HG03280 (cell line): ENCODE measurements at regions not wholly inside any gene's neighbourhood (a gene's known extent, or its start where the extent isn't known, plus 50 kb on each side); places are given as distances from the start of the nearest gene placed in this dataset.

ENCODE experiments used
- ATAC-seq: cut with Tn5 transposase; IDR thresholded peaks from one replicate; pipeline ENCODE4 v1.9.1; 2021; ENCODE audit warnings: mild to moderate bottlenecking, moderate library complexity; ENCODE audit not compliant: unreplicated experiment

DNA sequence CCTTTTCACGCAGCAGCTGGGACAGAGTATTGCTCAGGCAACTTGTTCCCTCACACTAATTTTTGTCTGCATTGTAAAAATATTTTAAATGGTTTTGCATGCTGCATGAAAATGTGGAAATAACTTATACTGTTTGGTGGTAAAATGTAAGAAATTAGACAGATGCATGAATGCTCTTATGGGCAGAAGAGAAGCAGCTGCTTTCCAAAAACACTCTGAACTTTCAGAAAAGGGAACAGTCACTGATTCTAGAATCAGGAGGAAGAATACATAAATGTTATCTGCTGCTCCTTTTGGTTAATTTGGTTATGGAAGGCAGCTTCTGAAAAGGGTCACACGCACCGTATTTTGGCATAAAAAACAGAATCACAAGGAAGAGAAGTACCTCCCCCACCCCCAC lies 87.0 kb upstream of the RUNX1 start:
- no peak for ATAC-seq

DNA sequence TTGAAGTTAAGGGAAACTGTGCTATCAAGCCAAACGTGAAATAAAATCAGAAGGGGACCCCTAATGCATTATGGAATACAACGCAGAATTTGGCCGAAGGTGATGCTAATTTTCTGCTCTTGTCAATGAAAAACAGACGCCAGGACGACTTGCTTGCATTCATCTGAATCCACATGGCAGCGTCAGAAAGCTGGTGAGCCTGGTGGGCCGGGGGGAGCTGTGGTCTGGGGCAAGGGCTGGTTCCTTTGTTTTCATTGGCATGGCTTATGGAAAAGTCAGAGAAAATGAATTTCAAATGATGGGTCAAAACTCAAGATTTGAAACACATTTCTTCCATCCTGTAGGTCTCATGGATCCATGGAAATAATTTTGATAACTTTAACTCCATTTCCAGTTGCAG lies 86.4 kb upstream of the RUNX1 start:
- ATAC-seq, result no peak

DNA sequence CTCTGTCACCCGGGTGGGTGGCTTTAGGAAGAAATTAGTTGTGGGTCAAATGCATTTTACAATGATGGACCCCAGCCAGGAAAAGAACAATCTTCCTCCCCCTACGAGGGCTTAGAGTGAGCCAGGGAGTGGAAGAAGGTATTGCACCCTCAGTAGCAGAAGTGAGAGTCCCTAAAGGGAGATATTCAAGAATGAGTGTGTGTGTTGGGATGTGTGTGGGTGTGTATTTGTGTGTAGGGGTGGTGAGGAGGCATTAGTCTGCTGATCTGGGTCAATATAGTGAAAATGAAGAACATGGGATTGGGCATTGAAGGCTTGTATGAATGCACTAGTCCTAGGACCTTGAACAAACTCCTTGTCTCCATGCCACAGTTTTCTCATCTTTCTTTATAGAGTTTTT lies 85.2 kb upstream of the RUNX1 start:
- ATAC-seq, result no peak

DNA sequence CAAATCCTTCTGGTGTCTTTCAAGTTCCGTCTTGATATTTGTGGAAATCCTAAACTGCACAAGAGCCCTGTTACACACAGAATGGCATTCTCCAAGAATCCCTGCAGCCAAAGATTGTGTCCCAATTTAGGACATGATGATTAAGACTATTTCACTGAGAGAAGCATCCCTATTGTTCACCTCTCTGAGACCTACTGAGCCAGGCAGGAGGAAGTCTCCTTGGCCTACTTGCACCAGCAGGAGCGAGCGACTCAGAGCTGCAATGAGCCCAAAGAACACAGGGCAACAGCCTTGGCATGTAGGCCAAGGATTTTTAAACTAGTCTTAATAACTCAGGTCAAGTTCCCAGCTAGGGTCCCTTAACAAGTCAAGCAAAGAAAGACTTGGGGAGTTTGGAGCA lies 79.4 kb upstream of the RUNX1 start:
- ATAC-seq, result no peak

DNA sequence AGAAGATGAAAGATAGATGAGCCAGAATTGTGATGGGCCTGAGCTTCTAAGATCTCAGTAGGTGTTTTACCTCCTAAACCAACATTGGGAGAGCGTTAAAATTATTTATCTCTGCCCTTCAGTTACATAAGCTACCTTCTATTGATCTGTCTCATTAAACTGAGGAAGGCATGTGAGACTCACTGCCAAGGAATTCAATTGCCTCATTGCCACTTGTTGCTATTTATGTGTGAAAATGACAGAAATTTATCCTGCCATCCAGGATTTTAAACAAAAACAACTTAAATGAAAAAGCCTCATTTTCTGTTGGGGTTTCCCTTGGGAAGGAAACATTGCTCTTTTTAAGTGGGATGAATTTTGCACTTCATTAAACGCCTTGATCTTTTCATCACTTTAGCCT lies 78.7 kb upstream of the RUNX1 start:
- ATAC-seq, result no peak

DNA sequence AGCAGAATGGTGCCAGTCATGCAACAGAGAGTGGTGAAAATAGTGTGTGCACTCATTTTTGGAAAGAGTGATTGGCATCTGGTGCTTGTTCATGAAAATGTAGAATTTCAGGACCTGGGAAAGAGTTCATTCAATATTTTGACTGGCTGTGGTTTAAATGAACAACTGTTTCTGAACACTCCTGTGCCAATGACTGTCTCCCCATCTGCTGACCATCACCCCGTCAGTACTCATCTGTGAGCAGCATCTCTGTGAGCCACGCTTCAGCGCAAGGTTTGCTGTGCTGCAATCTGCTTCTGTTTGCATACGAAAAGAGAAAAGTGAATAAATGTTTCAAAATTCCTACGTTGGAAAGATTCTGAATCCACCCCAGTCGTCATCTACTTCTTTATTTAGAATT lies 77.9 kb upstream of the RUNX1 start:
- ATAC-seq, result no peak

DNA sequence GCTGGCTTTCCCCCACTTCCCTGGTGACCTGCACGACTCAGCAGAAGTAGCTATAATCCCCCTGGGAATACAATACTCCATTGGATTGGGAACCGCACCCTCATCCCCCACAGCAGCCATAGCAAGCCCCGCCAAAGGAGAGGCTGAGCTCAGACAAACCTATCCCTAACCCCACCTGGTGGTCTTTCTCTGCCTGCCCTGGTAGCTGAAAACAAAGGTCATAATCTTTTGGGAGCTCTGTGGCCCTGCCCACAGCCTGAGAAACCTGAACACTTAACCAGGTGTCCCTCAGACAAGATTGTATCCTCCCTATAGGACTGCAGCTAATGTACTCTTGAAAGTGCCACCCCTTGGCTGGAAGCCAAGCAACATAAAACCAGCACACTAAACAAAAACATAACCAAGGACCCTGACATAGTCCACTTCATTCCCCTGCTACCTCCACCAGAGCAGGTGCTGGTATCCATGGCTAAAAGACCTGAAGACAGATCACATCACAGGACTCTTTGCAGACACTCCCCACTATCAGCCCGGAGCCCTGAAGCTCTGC lies 71.6 kb upstream of the RUNX1 start:
- no peak for ATAC-seq

DNA sequence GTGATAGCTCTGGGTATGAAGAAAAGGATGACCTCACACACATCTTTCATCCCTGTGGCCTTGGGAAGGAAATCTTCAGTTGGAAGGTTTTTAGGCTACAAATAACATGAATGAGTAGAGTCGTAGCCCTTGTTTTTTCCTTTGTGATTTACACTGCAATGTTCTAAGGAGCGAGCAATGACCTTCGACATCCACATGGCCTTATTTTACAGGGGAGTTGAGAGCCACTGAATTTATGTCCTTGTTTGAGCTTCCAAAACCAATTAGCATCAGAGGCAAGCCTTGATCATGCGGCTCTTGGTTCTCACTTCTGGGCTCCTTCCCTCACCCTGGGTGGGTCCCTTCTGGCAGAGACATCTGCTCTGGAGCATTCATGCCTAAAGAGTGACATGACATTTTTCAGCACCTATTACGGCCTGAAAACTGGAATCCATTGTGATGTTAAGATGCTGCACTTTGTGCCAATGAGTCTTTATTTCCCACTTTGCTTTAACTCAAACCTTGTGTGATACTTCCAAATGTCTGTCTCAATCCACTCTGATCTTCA lies 70.5 kb upstream of the RUNX1 start:
- ATAC-seq, result no peak

DNA sequence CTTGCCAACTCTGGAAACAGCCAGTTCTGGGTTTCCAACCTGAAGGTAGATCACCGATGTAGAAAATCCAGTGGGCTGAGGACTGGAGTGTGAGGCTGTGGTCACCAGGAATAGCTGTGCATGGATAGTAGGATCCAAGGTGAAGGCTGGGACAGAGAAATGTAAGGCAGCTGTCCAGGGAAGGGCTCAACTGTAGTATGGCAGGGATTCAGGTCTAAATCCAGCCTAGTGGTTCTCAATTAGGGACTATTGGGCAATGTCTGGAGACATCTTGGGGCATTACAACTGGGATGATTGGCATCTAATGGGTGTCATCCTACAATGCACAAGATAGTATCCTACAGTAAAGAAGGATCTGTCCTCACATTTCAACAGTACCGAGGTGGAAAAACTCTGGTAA lies 67.7 kb upstream of the RUNX1 start:
- ATAC-seq, result no peak

DNA sequence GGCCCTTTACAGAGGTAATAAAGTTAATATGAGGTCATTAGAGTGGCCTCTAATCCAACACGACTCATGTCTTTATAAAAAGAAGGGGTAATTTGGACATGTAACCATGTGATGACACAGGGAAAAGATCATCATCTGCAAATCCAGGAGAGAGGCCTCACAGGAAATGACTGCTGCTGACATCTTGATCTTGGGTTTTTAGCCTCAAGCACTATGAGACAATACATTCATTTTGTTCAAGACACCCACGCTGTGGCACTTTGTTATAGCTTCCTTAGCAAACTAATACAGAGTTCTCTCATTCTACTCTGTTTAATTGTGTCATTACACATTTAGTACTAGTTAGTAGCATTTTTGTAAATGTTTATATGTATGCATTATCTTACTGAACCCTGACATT lies 64.0 kb upstream of the RUNX1 start:
- no peak for ATAC-seq

DNA sequence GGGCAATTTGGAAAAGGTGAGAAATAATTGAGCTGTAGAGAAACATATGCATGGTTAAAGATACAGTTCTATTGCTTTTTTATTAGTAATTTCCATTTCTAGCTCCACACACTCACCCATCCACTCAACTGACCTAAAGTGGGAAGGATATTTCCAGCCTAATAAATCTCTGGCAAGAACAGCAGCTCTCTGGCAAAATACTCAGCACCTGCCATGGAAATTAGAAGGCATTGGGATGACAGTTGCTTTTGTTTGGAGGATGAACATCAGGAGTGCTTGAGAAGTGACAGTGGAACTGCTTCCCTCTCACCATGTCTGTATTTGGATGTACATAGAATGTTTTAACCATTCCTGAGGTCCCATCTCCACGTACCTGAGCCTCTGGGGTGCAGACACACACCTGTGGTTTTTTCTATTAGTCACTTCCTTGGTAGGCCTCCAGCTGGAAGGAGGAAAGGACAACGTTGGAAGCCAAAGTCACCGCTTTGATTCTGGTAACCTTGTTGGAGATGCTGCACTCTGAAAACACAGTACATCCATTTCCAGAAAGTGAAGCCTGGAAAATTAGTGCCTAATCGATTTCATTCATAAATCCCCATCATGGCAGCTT lies 62.3 kb upstream of the RUNX1 start:
- no peak for ATAC-seq

DNA sequence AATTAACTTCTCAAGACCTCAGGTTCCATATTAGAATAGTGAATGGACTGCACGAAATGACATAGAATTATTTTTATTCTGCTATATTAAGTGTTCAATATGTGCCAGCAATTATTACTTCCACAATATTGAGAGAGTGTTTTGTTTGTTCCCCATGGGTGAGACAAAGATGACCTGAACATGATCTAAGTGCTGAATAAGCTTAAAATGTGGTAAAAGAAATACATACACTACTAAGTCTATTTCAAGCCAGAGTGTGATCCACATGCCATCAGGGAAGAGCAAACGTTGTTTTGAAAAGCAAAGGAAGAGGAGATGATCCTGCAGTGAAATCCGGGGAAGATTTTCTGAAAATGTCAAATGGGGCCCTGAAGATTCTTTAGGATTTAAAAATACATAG lies 59.8 kb upstream of the RUNX1 start:
- no peak for ATAC-seq

DNA sequence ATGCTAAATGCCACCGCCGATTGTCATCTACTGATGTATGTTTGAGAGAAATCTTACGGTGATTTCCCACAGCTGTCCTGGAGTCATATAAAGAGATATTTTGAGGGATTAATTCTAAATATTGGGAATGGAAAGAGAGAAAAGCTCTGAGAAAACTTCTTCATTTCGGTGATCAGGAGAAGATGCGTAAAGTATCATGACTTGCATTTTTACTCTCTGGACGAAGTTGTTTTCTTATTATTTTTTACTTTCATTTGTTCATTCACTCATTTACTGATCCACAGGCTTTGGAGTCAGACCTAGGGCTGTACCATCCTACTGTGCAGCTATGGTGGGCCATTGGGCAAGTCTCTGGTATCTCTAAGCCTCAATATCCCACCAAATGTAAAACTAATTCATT lies 58.4 kb upstream of the RUNX1 start:
- ATAC-seq, result no peak

DNA sequence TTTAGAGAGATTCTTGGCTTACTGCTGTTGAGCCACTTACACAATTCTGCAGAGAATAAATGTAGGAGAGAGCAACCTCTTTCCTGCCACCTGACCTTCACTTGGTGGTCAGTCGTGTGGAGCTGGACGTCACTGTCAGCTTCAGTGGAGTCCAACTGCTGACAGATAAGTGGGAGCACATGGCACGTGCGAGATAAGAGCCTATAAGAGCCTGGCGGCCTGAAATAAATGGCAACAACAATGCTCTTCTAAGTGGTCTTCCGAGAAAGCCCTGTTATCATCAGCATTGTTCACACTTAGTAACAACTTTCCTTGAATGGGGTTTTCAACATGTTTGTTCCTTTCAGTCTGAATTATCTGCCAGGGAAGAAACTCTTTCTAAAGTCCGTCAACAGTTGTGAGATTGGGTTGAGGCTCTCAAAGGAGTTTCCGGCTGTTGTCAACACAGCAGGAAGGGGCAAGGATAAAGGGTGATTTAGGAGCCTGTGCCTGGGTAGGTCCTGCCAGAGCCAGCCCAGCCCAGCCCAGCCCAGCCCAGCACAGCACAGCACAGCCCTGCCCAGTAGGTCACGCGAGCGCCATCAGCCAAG lies 57.2 kb upstream of the RUNX1 start:
- no peak for ATAC-seq

DNA sequence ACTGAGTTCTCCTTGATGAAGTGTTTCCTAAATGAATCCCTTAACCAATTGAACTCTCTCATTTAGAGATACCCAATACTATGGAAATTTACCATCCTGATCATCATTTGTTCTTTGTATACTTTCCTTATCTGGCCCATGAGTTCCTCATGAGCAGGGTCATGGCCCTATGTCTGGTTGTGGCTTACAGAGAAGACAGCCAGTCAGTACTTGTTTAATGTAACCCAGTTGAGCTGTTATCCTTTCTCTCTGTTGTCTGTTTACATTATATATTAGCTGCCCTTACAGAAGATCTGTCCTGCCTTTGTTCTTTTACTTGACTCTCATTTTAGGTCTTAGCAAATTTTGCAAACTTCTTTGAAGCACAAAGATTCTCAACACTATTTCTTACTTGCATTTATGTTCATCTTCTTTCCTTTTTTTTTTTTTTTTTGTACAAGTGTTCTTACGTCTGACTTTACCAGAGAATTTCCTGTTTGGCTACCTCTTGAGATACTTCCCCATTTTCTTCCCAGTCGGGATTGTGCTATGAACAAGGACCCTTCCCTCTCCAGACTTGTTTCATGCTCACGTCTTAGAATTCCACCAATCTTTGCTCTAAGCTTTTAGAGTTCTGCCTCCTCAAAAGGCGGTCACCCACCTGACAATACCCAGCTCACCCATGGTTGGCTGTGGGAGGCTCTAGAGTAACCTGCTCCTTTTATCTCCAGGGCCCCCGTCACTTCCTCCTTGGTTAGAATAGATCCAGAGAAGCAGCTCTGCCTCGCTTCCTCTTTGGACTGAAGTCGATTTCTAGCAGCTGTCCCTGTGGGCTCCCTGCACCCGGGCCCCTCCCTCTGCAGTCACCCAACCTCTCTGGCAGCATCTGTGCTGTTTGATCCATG lies 53.6 kb upstream of the RUNX1 start:
- no peak for ATAC-seq

DNA sequence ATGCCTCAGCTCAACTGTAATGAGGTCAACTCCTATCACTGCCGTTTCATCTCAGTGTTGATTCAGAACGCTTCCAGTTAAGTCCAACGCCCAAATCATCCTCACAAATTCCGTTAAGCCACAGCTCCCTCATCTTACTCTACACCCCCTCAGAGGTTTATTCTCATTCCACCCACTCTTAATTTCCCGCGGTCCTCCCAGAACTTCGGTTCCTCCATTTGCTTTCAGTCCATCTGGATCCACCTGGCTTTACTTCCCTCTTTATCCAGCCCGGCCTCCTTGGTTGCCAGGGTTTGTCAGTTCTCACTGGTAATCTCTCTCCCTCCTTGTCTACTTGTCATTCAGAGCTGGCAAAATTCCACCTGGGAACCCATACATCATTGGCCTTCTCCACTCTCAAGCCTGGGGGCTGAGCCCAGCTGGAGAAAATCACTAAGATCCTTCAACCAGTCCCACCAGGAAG lies 51.3 kb upstream of the RUNX1 start:
- ATAC-seq, result no peak

DNA sequence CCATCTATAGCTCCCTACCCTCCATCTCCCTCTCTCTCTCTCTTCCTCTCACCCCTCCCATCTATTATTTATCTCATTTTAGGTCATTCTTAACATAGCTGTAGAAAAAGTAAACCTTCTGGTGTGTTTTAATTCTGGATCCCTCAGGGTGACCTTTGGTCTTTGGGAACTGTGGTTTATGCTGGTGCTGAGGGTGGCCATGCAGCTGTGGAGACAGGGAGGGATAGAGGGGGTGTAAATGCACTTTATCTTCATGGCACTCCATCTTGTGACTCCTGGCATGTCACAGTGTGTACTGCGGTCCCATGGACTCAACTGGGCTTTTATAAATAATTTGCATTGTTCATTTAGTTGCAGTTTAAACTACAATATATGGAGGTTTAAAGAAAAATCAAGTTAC lies 50.2 kb upstream of the RUNX1 start:
- ATAC-seq, result no peak
